KG1 (cell line): ENCODE measurements at regions not wholly inside any gene's neighbourhood (a gene's known extent, or its start where the extent isn't known, plus 50 kb on each side); places are given as distances from the start of the nearest gene placed in this dataset.

ENCODE experiments used
- DNase-seq: peaks from one replicate; lab custom pipeline; 2025; lab: John Stamatoyannopoulos, UW

GRCh38 chr11:79864882-79865281 is 424.1 kb upstream of the TENM4 start:
- DNase-seq, result no peak

DNA sequence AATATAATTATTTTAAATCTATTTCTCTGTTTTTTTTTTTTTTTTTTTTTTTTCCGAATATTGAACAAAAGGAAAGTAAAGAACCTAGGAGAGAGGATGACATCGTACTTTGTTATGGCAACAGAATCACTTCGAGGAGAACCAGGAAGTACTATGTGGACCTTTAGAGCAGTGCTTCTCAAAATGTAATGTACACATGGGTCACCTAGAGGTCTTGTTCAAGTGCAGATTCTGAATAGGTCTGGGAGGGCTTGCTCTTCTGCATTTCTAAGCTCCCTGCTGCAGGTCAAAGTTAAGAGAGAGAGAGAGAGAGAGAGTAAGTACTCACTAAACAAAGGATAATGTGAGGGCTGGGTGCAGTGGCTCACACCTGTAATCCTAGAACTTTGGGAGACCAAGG is 419.5 kb upstream of the TENM4 start:
- no peak for DNase-seq

DNA sequence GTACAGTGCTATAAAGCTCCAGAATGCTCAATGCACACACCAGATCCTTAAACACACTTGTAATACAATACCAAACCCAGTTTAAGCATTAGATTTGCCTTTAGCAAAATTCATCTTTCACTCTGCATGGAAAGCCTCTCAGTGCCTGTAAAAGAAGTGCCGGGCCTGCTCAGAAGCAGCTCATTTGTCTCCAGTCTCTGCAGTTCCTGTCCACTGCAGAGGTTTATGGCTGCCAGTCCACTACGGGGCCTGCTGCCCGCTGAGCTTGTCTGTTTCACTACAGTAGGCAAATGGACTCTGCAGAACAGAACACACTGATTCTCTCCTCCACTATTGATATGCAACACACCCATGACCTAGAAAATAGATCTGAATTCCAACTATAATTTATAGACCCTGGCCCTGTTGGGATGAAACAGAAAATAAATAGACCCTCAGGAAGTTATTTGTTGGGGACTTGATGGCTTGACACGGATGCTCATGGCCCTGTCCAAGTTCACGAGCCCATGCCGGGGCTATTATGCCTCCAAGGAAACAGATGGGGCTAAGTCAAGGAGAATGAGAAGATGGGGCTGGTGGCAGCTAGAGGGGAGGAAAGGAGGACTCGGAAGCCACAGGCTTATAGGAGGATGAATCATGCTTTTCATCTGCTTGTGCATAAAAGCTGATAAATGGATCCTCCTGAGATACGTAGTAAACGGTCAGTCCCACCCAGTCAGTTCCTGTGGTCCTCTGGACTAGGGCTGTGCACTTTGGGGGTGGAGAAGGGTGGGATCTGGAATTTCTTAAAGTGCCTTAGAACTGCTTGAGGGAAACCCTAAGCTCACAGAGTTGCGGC is 416.8 kb upstream of the TENM4 start:
- no peak for DNase-seq

- no peak for DNase-seq
Observed at GRCh38 chr11:79852176-79852575, 411.3 kb upstream of the TENM4 start.

DNA sequence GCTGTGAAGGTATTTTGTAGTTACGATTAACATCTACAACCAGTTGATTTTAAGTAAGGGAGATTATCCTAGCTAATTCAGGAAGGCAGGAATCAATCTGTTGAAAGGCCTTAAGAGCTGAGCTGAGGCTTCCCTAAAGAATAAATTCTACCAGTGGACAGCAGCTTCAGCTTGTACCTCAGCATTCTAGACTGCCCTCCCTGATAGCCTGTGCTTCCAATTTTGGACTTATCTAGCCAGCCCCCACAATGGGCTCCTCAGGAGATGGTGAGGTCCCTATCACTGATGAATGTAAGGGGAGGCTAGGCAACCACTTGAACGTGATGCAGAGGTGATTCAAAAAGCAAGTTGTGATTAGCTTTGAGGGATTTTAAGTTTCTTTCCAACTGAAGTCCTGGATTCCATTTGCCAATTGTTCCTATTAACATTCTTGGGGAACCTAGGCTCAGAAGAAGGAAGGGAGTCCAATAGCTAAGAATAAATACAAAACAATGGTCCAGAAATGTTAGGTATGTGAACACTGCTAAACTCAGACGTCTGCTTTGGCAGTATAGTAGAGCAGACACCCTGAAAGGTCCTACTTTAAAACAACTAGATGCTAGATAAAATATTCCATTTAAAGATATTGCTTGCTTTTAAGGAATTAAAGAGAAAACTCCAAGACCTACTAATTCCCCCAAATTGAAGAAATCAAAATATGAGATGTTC is 404.3 kb upstream of the TENM4 start:
- no peak for DNase-seq

- DNase-seq, result no peak
Observed at GRCh38 chr11:79834015-79834414, 393.2 kb upstream of the TENM4 start.

GRCh38 chr11:79830446-79830845 is 389.6 kb upstream of the TENM4 start:
- DNase-seq, result no peak

DNA sequence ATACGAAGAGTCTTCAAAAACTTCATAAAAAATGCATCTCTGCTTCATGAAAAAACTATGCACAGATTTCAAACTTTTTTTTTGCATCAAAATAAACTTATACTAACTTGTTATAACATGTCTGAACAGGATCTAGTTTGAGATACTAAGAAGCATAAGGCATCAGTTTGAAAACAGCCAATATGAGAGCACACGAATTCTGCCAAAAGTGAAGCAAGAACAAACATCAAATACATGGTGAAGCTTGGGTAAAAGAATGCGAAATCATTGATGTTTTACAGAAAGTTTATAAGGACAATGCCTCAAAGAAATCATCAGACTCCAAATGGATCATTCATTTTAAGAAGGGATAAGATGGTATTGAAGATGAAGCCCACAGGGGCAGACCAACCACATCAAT is 389.1 kb upstream of the TENM4 start:
- no peak for DNase-seq

DNA sequence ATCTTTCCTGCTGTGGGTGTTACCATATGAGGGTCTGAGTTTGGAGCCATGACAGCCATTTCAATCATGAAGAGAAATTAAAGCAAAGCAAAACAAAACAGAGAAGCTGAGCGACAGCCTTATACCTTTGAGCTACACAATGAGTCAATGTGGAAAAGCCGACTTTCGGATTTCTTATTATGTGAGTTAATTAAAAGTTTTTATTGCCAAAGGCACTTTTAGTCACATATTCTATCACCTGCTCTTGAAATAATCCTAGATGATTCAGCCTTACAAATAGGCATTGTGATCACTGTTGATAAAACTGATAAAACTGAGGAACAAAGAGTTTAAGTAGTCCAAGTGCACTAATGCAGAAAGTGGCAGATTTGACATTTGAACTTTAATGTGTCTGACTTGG is 381.9 kb upstream of the TENM4 start:
- no peak for DNase-seq

DNA sequence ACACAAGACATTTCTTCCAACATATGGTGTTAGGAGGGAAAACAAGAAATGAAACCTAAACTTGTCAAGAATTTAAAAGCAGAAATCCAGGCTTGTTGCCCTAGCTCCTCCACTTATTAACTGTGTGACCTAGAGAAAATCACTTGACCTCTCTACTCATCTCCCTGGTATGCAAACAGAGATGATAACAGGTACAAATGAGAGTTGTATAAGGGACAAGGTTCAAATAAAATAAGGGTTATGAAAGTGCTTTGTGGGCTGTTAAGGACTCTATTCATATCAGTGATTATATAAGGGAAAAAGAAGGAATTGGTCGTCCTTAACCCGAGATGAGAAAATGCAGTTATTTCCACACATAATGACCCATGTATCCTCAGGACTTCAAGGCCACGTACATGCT is 372.7 kb upstream of the TENM4 start:
- DNase-seq, result no peak

DNA sequence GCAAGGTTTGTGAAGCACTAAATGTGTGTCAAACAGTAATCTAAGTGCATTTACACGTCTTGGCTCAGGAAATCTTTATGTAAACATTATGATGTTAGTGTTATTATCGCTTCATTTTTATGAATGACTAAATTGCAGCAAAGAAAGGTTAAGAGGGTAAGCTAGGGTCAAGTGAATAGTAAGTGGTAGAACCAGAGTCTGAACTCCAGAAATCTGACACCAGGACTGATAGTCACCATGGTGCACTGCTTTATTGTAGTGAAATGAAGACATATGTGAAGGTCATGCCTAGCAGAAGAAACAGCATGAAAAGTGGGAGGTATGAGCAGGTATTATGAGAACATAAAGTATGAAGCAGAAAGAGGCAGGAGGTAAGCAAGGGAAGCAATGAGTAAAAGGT is 368.7 kb upstream of the TENM4 start:
- DNase-seq, result no peak

GRCh38 chr11:79807506-79807905 is 366.7 kb upstream of the TENM4 start:
- no peak for DNase-seq

- no peak for DNase-seq
Observed at GRCh38 chr11:79796704-79797103, 355.9 kb upstream of the TENM4 start.

DNA sequence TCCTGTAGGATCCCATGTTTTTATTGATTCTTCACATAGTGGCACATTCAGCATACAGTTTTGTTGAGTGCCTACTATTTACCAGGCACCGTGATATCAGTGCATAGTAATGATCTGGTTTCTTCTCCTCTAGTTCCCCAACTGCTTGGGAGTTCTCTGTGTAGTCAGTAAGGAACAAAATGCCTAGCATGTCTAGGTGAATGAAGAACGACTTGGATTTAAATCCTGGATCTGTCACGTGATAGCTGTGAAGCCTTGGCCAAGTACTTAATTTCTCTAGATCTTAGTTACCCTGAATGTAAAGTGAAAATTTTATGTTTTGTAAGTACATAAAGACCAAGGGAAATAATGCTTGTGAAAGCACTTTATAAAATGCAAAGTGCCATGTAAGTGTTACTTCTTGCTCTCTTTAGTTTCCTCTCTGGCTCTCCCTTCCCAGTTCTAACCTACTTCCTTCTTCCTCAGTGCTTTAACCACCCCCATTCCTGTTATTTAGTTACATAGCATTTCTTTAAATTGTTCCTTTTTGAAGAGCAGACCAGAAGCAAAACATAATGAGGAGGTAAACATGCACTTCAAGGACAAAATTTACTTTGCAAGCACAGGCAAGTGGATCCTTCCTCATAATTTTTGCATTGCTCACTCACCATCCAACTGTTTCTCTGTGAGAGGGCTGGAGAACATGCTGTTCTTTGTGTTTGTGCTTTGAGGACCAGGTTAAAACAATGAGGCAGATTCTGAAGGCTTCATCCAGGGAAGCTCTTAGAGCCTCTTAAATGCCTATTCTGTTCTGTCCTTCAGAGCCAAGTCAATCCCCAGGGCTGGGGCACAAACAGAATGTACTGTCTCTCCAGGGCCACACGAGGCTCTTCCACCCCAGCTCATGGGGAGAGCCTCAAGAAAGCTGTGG is 353.9 kb upstream of the TENM4 start:
- no peak for DNase-seq

DNA sequence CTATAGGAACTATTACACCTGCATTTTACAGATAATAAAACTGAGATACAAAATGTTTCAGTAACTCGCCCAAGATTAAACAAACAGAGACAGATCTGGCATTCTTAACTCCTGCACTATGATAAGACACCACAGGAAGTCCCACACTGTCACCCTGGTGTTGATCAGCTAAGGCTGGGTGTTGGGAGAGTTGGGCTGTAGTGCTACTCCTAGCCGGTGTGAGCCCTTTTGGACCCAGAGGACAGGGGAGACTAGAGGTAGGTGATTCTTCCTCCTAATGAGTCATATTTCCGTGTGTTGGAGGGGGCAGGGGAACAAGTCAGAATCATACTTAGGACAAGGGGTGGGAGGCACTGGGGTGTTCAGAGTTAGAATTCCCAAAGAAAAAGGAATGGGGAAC is 353.2 kb upstream of the TENM4 start:
- DNase-seq, result no peak

- no peak for DNase-seq
Observed at GRCh38 chr11:79786961-79787360, 346.1 kb upstream of the TENM4 start.

DNA sequence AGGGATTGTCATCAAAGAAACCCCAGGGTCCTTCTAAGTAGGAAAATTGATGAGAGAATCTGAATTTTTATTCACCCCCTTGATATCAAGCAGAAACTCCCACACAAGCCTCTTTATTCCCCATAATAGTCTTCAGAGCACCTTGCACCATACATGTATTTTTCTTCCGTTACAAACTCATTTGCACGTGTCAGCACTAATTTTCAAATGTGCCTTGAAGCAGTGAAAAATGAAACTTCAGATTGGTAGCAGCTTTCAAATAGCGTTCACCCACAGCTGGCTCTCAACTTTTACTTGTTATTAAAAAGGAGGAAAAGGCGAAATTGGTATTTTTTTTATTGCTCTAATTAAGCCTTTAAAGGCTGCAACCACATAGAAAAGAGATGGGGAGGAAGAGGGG is 343.0 kb upstream of the TENM4 start:
- no peak for DNase-seq

DNA sequence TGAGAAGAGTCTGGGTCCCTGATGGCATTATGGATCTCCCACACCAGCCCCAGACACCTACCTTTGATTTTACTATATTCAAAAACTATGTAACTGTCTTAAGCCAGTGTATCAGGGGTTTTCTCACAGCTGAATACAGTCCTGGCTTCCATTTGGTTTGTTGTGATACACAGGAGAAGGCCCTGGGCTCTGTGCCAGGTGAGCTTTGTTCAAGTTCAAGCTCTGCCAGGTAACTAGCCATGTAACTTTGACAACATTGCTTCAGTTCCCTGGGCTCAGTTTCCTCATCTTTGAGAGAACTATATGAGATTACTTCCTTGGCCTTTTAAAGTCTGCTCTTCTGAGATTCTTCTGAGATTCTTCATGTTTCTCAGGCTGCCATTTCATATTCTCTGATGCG is 327.5 kb upstream of the TENM4 start:
- DNase-seq, result no peak

GRCh38 chr11:79762279-79762921 is 321.6 kb upstream of the TENM4 start:
- DNase-seq, result no peak

DNA sequence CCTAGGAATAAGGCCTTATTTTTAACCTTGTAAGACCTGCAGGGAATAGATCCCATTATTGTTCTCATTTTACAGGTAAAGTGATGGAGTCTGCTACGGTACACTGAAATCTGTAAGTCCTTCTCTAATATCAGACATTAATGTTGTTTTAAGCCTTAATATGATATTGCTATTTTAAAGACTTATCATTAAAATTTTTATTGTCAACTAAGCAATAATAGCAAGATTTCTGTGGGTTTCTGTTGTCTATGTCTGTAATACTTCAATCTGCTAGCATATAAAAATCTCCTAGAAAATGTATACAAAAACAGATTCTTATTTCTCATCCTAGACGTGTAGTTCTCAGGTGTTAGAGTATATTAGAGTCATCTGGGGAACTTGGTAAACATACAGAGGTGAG is 317.5 kb upstream of the TENM4 start:
- no peak for DNase-seq

DNA sequence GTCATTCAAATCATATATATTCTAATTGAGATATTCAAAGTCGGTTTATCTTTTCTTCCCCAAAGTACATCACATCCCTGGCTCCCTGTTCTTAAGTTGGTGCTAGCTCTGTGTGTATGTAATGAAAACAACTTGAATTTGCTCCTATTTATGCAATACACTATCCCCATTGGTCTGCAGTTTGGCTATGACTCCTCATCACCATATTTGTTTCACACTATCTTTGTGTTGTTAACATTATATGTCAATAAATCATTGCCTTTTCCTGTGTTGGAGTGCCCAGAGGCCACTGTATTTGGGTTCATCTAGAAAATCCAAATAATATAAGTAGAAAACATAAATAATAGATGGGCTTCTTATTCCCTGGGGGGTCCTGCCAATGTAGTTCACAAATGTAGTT is 306.6 kb upstream of the TENM4 start:
- DNase-seq, result no peak

GRCh38 chr11:79744941-79745340 is 304.1 kb upstream of the TENM4 start:
- no peak for DNase-seq
